Mesenchymal stem cell (in vitro differentiated cells and primary cell): ENCODE measurements at regions not wholly inside any gene's neighbourhood (a gene's known extent, or its start where the extent isn't known, plus 50 kb on each side); places are given as distances from the start of the nearest gene placed in this dataset.

Experiments
- DNase-seq: peaks from one replicate; pipeline ENCODE4 v3.0.0-alpha.2; 2013
- H2AFZ ChIP-seq: one replicate; pipeline ENCODE4 v1.6.1; 2013; ENCODE audit warnings: low read depth, mild to moderate bottlenecking, control low read depth, inconsistent platforms, low read length, moderate library complexity
- H2AK5ac ChIP-seq: 2 replicates; pipeline ENCODE4 v1.6.1; 2013; ENCODE audit warnings: low read length, moderate library complexity, mild to moderate bottlenecking, inconsistent platforms; ENCODE audit not compliant: severe bottlenecking
- H2BK120ac ChIP-seq: one replicate; pipeline ENCODE4 v1.6.1; 2013; ENCODE audit warnings: low read depth, mild to moderate bottlenecking, inconsistent platforms, low read length, moderate library complexity
- H2BK12ac ChIP-seq, 2 experiments: one replicate each; pipeline ENCODE4 v1.6.1; 2013; ENCODE audit warnings: inconsistent platforms in 2 of 2, low read length in 2 of 2, mild to moderate bottlenecking in 2 of 2, moderate library complexity in 2 of 2, control low read depth in 1 of 2
- H2BK15ac ChIP-seq: one replicate; pipeline ENCODE4 v1.6.1; 2013; ENCODE audit warnings: mild to moderate bottlenecking, low read depth, inconsistent platforms; ENCODE audit not compliant: poor library complexity, severe bottlenecking
- H2BK5ac ChIP-seq: 2 replicates; pipeline ENCODE4 v1.6.1; 2013; ENCODE audit warnings: low read depth, mild to moderate bottlenecking, low read length, control low read depth, inconsistent platforms; ENCODE audit not compliant: poor library complexity, severe bottlenecking
- H3K14ac ChIP-seq, 2 experiments: one replicate each; pipeline ENCODE4 v1.6.1; 2013; ENCODE audit warnings: inconsistent platforms in 2 of 2, low read length in 2 of 2, control low read depth in 1 of 2, mild to moderate bottlenecking in 1 of 2, moderate library complexity in 1 of 2
- H3K18ac ChIP-seq, 2 experiments: one replicate each; pipeline ENCODE4 v1.6.1; 2013; ENCODE audit warnings: inconsistent platforms in 2 of 2, low read length in 2 of 2, control low read depth in 1 of 2, low read depth in 1 of 2, mild to moderate bottlenecking in 1 of 2
- H3K23ac ChIP-seq, 2 experiments: one replicate each; pipeline ENCODE4 v1.6.1; 2013; ENCODE audit warnings: inconsistent platforms in 2 of 2, low read length in 2 of 2, mild to moderate bottlenecking in 2 of 2, moderate library complexity in 2 of 2, control low read depth in 1 of 2
- H3K27ac ChIP-seq: 2 replicates; pipeline ENCODE4 v1.5.1; 2013; ENCODE audit warnings: mild to moderate bottlenecking, moderate library complexity, low read length, control low read depth, inconsistent platforms; ENCODE audit not compliant: poor library complexity, severe bottlenecking
- H3K27me3 ChIP-seq, 2 experiments: 2 replicates each; pipeline versions ENCODE4 v1.6.1 to v1.7.0; 2013; ENCODE audit warnings: low read length in 2 of 2, mild to moderate bottlenecking in 2 of 2, moderate library complexity in 2 of 2, control low read depth in 1 of 2, inconsistent platforms in 1 of 2; ENCODE audit not compliant: control insufficient read depth in 1 of 2, insufficient read depth in 1 of 2
- H3K36me3 ChIP-seq, 2 experiments: 2 replicates each; pipeline versions ENCODE4 v1.6.1 to v1.7.0; 2013; ENCODE audit warnings: low read length in 2 of 2, control low read depth in 1 of 2, inconsistent platforms in 1 of 2, low read depth in 1 of 2, mild to moderate bottlenecking in 1 of 2; ENCODE audit not compliant: insufficient read depth in 2 of 2, control insufficient read depth in 1 of 2
- H3K4ac ChIP-seq, 2 experiments: one replicate each; pipeline ENCODE4 v1.6.1; 2013; ENCODE audit warnings: inconsistent platforms in 2 of 2, low read length in 2 of 2, mild to moderate bottlenecking in 2 of 2, moderate library complexity in 2 of 2, control low read depth in 1 of 2, low read depth in 1 of 2
- H3K4me1 ChIP-seq: 2 replicates; pipeline ENCODE4 v1.6.1; 2013; ENCODE audit warnings: low read depth, low read length, control low read depth; ENCODE audit not compliant: control insufficient read depth, insufficient read depth
- H3K4me2 ChIP-seq: 2 replicates; pipeline ENCODE4 v1.6.1; 2013; ENCODE audit warnings: low read length, mild to moderate bottlenecking, inconsistent platforms; ENCODE audit not compliant: poor library complexity, severe bottlenecking
- H3K4me3 ChIP-seq, 2 experiments: 2 replicates each; pipeline versions ENCODE4 v1.5.1 to v1.7.0; 2013; ENCODE audit warnings: low read length in 2 of 2, mild to moderate bottlenecking in 2 of 2, control low read depth in 1 of 2, low read depth in 1 of 2; ENCODE audit not compliant: insufficient read depth in 1 of 2
- H3K79me1 ChIP-seq: replicated peaks from 2 replicates; pipeline ENCODE4 v1.6.1; 2013; ENCODE audit warnings: mild to moderate bottlenecking, control low read depth, low read length, inconsistent platforms; ENCODE audit not compliant: poor library complexity, severe bottlenecking
- H3K9ac ChIP-seq: 2 replicates; pipeline ENCODE4 v1.7.0; 2013; ENCODE audit warnings: mild to moderate bottlenecking, low read length, moderate library complexity
- H3K9me3 ChIP-seq: 2 replicates; pipeline ENCODE4 v1.7.0; 2013; ENCODE audit warnings: mild to moderate bottlenecking, low read length; ENCODE audit not compliant: control insufficient read depth
- H4K8ac ChIP-seq: one replicate; pipeline ENCODE4 v1.6.1; 2013; ENCODE audit warnings: inconsistent platforms, mild to moderate bottlenecking, low read length, moderate library complexity
- H4K91ac ChIP-seq: one replicate; pipeline ENCODE4 v1.6.1; 2013; ENCODE audit warnings: mild to moderate bottlenecking, low read length, inconsistent platforms
- WGBS: methylation state at CpG from one replicate; pipeline ENCODE4 v1.1.7; 2013; ENCODE audit warnings: mixed read lengths; 5-methylcytosine and 5-hydroxymethylcytosine counted together

DNA sequence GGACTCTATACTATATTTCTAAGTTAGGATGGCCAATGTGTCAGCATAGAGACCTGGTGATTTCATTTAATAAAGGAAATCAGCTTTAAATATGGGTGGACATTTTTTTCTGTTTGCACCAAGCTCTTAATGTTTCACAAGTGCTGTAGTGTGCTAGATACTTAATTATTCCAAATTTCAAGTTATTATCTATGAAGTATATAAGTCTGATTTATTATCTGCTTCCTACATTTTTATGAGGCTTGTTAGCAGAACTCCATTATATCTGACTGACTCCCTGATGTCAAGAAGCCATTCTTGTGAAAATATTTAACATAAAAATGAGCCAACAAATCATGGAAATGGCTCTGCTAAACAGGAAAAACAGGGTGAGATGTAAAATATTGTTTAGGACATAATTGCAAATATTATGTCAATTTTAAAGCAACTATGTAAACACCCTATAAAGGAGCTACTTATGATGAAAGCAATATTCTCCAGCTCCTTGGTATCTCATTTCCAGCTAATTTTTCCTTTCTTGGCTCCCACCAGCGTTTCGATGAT, 1415.2 kb downstream of the GATA3 start:
- no peak overlapping the region for H3K14ac ChIP-seq
- H2BK12ac ChIP-seq, result no peak overlapping the region
- H4K91ac ChIP-seq, result no peak overlapping the region
- no peak overlapping the region for H2BK5ac ChIP-seq
- no peak overlapping the region for H3K4me2 ChIP-seq
- H3K9me3 ChIP-seq, result no peaks in the 10 kb centered on the region
- H2BK120ac ChIP-seq, result no peak overlapping the region
- H2AFZ ChIP-seq, result no peak overlapping the region
- no peak overlapping the region for H3K27ac ChIP-seq
- no peaks in the 10 kb centered on the region for H3K36me3 ChIP-seq
- H3K79me1 ChIP-seq, result no peaks in the 10 kb centered on the region
- H2BK15ac ChIP-seq, result no peak overlapping the region
- no peak overlapping the region for H3K9ac ChIP-seq
- no peak overlapping the region for H3K4me3 ChIP-seq
- H3K4ac ChIP-seq, result no peak overlapping the region
- no peaks in the 10 kb centered on the region for H3K27me3 ChIP-seq
- no peak for DNase-seq
- no peak overlapping the region for H3K23ac ChIP-seq
- H3K4me1 ChIP-seq, result no peaks in the 10 kb centered on the region
- no CpG with 5 or more reads among the region's 2 CpGs for WGBS
- H3K18ac ChIP-seq, result no peak overlapping the region
- no peak overlapping the region for H2AK5ac ChIP-seq
- no peak overlapping the region for H4K8ac ChIP-seq

DNA sequence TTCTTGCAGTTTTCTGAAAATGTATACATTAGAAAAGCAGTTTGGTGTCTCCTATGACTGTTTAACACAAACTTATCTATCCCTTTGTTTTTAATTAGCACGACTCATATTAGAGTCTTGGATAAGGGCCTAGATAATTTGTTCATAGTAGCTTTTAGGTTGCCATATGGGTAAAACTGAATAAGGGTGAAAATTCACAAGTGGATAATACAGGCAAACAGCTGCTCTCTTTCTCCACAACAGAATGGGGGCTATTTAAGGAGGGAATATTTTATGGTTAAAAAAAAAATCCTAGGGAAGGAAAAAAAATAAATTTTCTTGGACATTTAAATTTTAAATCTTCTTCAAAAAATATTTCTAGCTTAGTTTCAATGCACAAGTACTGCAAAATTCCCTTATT, 1416.1 kb downstream of the GATA3 start:
- Histone ChIP-seq H2AK5ac (no peak overlapping the region), H3K18ac (no peak overlapping the region), H3K9me3 (no peaks in the 10 kb centered on the region), H3K4me2 (no peak overlapping the region), H4K91ac (no peak overlapping the region), H3K4me3 (no peak overlapping the region), H3K14ac (no peak overlapping the region), H2BK120ac (no peak overlapping the region), H3K36me3 (no peaks in the 10 kb centered on the region), H3K4me1 (no peaks in the 10 kb centered on the region), H3K9ac (no peak overlapping the region), H3K27me3 (no peaks in the 10 kb centered on the region), H3K79me1 (no peaks in the 10 kb centered on the region), H2BK15ac (no peak overlapping the region), H3K23ac (no peak overlapping the region), H2BK12ac (no peak overlapping the region), H3K4ac (no peak overlapping the region), H2BK5ac (no peak overlapping the region), H3K27ac (no peak overlapping the region), H4K8ac (no peak overlapping the region), H2AFZ (no peak overlapping the region)
- WGBS, result no CpG with 5 or more reads among the region's 1 CpG
- no peak for DNase-seq

DNA sequence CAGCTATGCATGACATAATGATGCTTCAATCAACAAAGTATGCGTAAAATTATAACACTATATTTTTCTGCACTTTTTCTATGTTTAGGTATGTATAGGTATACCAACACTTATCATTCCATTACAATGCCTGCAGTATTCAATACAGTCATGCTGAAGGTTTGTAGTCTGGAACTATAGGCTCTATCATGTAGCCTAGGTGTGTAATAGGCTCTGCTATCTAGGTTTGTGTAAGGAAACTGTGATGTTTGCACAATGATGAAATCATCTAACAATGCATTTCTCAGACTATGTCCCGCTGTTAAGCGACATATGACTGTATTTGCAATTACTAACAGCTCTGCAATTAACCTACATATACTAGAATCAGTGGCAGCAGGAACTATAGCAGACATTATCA, 1447.5 kb downstream of the GATA3 start:
- DNase-seq, result no peak
- Histone ChIP-seq H3K27me3 (no peaks in the 10 kb centered on the region), H2BK5ac (no peak overlapping the region), H3K4me3 (no peak overlapping the region), H3K4me2 (no peak overlapping the region), H2AK5ac (no peak overlapping the region), H3K4me1 (no peaks in the 10 kb centered on the region), H3K23ac (no peak overlapping the region), H3K36me3 (no peaks in the 10 kb centered on the region), H3K79me1 (no peaks in the 10 kb centered on the region), H3K27ac (no peak overlapping the region), H3K14ac (no peak overlapping the region), H2BK120ac (no peak overlapping the region), H2BK12ac (no peak overlapping the region), H4K8ac (no peak overlapping the region), H3K9me3 (no peaks in the 10 kb centered on the region), H2AFZ (no peak overlapping the region), H4K91ac (no peak overlapping the region), H2BK15ac (no peak overlapping the region), H3K9ac (no peak overlapping the region), H3K4ac (no peak overlapping the region), H3K18ac (no peak overlapping the region)
- 98% methylated on average over 2 of the region's 3 CpGs for WGBS

DNA sequence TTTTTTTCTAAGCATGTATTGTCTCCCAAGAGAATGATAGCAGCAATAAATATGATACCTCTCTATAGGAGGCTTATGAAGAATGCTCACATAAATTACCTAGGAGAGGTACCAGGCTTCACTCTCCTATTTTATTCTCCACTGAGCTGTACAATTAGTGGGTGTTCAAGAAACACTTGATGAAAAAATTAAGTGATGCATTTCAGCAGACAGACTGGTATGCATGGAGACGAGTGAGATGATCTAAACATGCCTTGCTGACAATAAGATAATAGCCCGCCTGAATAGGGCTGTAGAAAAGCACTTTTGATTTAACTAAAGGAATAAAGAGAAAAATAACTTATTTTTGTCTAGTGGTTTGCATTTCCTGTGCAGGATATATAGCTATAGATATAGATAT, 1449.7 kb downstream of the GATA3 start:
- H2BK12ac ChIP-seq, result no peak overlapping the region
- H2AFZ ChIP-seq, result no peak overlapping the region
- no peaks in the 10 kb centered on the region for H3K9me3 ChIP-seq
- no peak overlapping the region for H4K8ac ChIP-seq
- H2BK15ac ChIP-seq, result no peak overlapping the region
- H2BK5ac ChIP-seq, result no peak overlapping the region
- no peaks in the 10 kb centered on the region for H3K79me1 ChIP-seq
- H2AK5ac ChIP-seq, result no peak overlapping the region
- H3K18ac ChIP-seq, result no peak overlapping the region
- no peak overlapping the region for H3K14ac ChIP-seq
- H3K36me3 ChIP-seq, result no peaks in the 10 kb centered on the region
- H2BK120ac ChIP-seq, result no peak overlapping the region
- no peak overlapping the region for H3K4me2 ChIP-seq
- H3K4ac ChIP-seq, result no peak overlapping the region
- H3K23ac ChIP-seq, result no peak overlapping the region
- no peak for DNase-seq
- no peak overlapping the region for H4K91ac ChIP-seq
- H3K4me1 ChIP-seq, result no peaks in the 10 kb centered on the region
- no peak overlapping the region for H3K4me3 ChIP-seq
- no peak overlapping the region for H3K9ac ChIP-seq
- no peaks in the 10 kb centered on the region for H3K27me3 ChIP-seq
- WGBS, result 79% methylated on average over 2 of the region's 2 CpGs
- no peak overlapping the region for H3K27ac ChIP-seq
